ENCODE measurements at regions not wholly inside any gene's neighbourhood (a gene's known extent, or its start where the extent isn't known, plus 50 kb on each side); places are given as distances from the start of the nearest gene placed in this dataset.

GRCh38 chr16:7014756-7015155 lies 317.9 kb upstream of the RBFOX1 start:
- H3K4me1 ChIP-seq = no peaks in the 10 kb centered on the region
- DNase-seq = no peak
- TF ChIP-seq POLR2A (IDR thresholded peaks at IDR 0.05) = no peak
- TF ChIP-seq CTCF (IDR thresholded peaks at IDR 0.05) = no peak
- no peaks in the 10 kb centered on the region for H3K27me3 ChIP-seq
- no peaks in the 10 kb centered on the region for H3K36me3 ChIP-seq
- 70 to 72% (median 71%) methylated on average over 6 of the region's 6 CpGs for WGBS, 4 donors
- no peaks in the 10 kb centered on the region for H3K9me3 ChIP-seq
- intact Hi-C loops (cut with DNase I) = no loop called here
- ATAC-seq = no peak
- H3K27ac ChIP-seq = no peak overlapping the region
- H3K4me3 ChIP-seq = no peak overlapping the region

- Histone ChIP-seq H3K27me3 (no peaks in the 10 kb centered on the region), H3K36me3 (no peaks in the 10 kb centered on the region), H3K9me3 (no peaks in the 10 kb centered on the region), H3K4me3 (no peak overlapping the region), H3K27ac (no peak overlapping the region), H3K4me1 (no peaks in the 10 kb centered on the region)
- 49 to 59% (median 51%) methylated on average over 5 of the region's 5 CpGs for WGBS, 4 donors
- intact Hi-C loops (cut with DNase I) = no loop called here
- TF ChIP-seq POLR2A (IDR thresholded peaks at IDR 0.05) (no peak), CTCF (IDR thresholded peaks at IDR 0.05) (no peak)
- ATAC-seq = no peak
- DNase-seq = no peak
Observed at GRCh38 chr16:7013990-7014389, 318.7 kb upstream of the RBFOX1 start.

GRCh38 chr16:7004266-7004665 lies 328.4 kb upstream of the RBFOX1 start:
- no peaks in the 10 kb centered on the region for H3K4me1 ChIP-seq

GRCh38 chr16:6993544-6993943 lies 339.1 kb upstream of the RBFOX1 start:
- H3K4me1 ChIP-seq = no peaks in the 10 kb centered on the region
- peaks cover 0 to 10% (median 0%) of the 10 kb centered on the region in 12 donors for H3K9me3 ChIP-seq
- DNase-seq (no peak), ATAC-seq (no peak)
- 43 to 67% (median 61%) methylated on average over 4 of the region's 4 CpGs for WGBS, 4 donors
- H3K27me3 ChIP-seq = no peaks in the 10 kb centered on the region
- no peak overlapping the region for H3K4me3 ChIP-seq
- TF ChIP-seq CTCF (IDR thresholded peaks at IDR 0.05) (no peak), POLR2A (IDR thresholded peaks at IDR 0.05) (no peak)
- intact Hi-C loops (cut with DNase I) = no loop called here
- no peaks in the 10 kb centered on the region for H3K36me3 ChIP-seq
- H3K27ac ChIP-seq = no peak overlapping the region

More at GRCh38 chr16:7004266-7004665, 328.4 kb upstream of the RBFOX1 start:
- DNase-seq (no peak), ATAC-seq (no peak)
- Histone ChIP-seq H3K9me3 (peaks cover 0 to 7% (median 0%) of the 10 kb centered on the region in 12 donors), H3K4me3 (no peak overlapping the region), H3K27me3 (no peaks in the 10 kb centered on the region), H3K27ac (no peak overlapping the region), H3K36me3 (no peaks in the 10 kb centered on the region)
- intact Hi-C loops (cut with DNase I) = no loop called here
- TF ChIP-seq CTCF (IDR thresholded peaks at IDR 0.05) = no peak
- TF ChIP-seq POLR2A (IDR thresholded peaks at IDR 0.05) = no peak
- 63 to 73% (median 64%) methylated on average over 4 of the region's 4 CpGs for WGBS, 4 donors

All from heart left ventricle (tissue), 16 donors.